ENCODE measurements at regions not wholly inside any gene's neighbourhood (a gene's known extent, or its start where the extent isn't known, plus 50 kb on each side); places are given as distances from the start of the nearest gene placed in this dataset.

DNA sequence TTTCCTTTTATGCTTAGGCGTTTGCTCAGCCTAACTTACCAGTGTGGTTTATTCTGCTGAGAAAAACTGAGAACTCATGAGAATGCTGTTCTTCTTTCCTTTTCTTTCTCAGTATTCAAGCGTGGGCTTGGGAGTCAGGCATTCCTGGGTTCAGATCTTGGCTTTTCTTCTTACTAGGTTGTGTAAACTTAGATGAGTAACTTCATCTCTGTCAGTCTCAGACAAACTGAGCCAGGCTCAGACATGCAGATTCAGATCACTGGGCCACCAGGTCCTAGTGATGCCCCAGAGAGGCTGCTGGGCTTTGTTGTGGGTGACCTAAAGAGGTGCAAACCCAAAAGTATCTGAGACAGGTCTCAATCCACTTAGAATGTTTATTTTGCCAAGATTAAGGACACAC is 95.8 kb upstream of the MPHOSPH6 start:
- TF ChIP-seq SP1 (CRISPR knock-in tag; conservative IDR thresholded peaks at IDR 0.05) (no peak), TP53 (CRISPR knock-in tag; IDR thresholded peaks at IDR 0.05) (no peak), TEAD4 (CRISPR knock-in tag; IDR thresholded peaks at IDR 0.05) (no peak), FOXP1 (CRISPR knock-in tag; IDR thresholded peaks at IDR 0.05; ENCODE audit: borderline replicate concordance) (no peak), CREB1 (CRISPR knock-in tag; IDR thresholded peaks at IDR 0.05) (no peak), GRHL2 (CRISPR knock-in tag; IDR thresholded peaks at IDR 0.05; ENCODE audit: insufficient replicate concordance, severe bottlenecking) (no peak), FOXK1 (CRISPR knock-in tag; IDR thresholded peaks at IDR 0.05) (no peak), JUN (CRISPR knock-in tag; IDR thresholded peaks at IDR 0.05) (no peak)
- TF ChIP-seq, protein P1, sequence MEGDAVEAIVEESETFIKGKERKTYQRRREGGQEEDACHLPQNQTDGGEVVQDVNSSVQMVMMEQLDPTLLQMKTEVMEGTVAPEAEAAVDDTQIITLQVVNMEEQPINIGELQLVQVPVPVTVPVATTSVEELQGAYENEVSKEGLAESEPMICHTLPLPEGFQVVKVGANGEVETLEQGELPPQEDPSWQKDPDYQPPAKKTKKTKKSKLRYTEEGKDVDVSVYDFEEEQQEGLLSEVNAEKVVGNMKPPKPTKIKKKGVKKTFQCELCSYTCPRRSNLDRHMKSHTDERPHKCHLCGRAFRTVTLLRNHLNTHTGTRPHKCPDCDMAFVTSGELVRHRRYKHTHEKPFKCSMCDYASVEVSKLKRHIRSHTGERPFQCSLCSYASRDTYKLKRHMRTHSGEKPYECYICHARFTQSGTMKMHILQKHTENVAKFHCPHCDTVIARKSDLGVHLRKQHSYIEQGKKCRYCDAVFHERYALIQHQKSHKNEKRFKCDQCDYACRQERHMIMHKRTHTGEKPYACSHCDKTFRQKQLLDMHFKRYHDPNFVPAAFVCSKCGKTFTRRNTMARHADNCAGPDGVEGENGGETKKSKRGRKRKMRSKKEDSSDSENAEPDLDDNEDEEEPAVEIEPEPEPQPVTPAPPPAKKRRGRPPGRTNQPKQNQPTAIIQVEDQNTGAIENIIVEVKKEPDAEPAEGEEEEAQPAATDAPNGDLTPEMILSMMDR (IDR thresholded peaks at IDR 0.05): no peak
- TF ChIP-seq, protein P2, sequence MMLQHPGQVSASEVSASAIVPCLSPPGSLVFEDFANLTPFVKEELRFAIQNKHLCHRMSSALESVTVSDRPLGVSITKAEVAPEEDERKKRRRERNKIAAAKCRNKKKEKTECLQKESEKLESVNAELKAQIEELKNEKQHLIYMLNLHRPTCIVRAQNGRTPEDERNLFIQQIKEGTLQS (CRISPR knock-in tag; conservative IDR thresholded peaks at IDR 0.05): no peak
- TF ChIP-seq, protein P3, sequence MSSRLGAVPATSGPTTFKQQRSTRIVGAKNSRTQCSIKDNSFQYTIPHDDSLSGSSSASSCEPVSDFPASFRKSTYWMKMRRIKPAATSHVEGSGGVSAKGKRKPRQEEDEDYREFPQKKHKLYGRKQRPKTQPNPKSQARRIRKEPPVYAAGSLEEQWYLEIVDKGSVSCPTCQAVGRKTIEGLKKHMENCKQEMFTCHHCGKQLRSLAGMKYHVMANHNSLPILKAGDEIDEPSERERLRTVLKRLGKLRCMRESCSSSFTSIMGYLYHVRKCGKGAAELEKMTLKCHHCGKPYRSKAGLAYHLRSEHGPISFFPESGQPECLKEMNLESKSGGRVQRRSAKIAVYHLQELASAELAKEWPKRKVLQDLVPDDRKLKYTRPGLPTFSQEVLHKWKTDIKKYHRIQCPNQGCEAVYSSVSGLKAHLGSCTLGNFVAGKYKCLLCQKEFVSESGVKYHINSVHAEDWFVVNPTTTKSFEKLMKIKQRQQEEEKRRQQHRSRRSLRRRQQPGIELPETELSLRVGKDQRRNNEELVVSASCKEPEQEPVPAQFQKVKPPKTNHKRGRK (CRISPR knock-in tag; IDR thresholded peaks at IDR 0.05; ENCODE audit: borderline replicate concordance): no peak
- TF ChIP-seq, protein P4, sequence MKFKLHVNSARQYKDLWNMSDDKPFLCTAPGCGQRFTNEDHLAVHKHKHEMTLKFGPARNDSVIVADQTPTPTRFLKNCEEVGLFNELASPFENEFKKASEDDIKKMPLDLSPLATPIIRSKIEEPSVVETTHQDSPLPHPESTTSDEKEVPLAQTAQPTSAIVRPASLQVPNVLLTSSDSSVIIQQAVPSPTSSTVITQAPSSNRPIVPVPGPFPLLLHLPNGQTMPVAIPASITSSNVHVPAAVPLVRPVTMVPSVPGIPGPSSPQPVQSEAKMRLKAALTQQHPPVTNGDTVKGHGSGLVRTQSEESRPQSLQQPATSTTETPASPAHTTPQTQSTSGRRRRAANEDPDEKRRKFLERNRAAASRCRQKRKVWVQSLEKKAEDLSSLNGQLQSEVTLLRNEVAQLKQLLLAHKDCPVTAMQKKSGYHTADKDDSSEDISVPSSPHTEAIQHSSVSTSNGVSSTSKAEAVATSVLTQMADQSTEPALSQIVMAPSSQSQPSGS (CRISPR knock-in tag; IDR thresholded peaks at IDR 0.05; ENCODE audit: borderline replicate concordance, low read depth): no peak
- TF ChIP-seq, protein P5, sequence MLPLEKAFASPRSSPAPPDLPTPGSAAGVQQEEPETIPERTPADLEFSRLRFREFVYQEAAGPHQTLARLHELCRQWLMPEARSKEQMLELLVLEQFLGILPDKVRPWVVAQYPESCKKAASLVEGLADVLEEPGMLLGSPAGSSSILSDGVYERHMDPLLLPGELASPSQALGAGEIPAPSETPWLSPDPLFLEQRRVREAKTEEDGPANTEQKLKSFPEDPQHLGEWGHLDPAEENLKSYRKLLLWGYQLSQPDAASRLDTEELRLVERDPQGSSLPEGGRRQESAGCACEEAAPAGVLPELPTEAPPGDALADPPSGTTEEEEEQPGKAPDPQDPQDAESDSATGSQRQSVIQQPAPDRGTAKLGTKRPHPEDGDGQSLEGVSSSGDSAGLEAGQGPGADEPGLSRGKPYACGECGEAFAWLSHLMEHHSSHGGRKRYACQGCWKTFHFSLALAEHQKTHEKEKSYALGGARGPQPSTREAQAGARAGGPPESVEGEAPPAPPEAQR (CRISPR knock-in tag; IDR thresholded peaks at IDR 0.05): no peak
- TF ChIP-seq, protein P6, sequence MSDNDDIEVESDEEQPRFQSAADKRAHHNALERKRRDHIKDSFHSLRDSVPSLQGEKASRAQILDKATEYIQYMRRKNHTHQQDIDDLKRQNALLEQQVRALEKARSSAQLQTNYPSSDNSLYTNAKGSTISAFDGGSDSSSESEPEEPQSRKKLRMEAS (CRISPR knock-in tag; IDR thresholded peaks at IDR 0.05): no peak
